IMR-90 (cell line): ENCODE measurements at regions not wholly inside any gene's neighbourhood (a gene's known extent, or its start where the extent isn't known, plus 50 kb on each side); places are given as distances from the start of the nearest gene placed in this dataset.

Experiments used
- ATAC-seq: fragments of 200-7000 bp; cut with Tn5 transposase; 2 replicates; pipeline ENCODE4 v1.9.1; 2020; ENCODE audit warnings: low read depth, mild to moderate bottlenecking, moderate library complexity
- BruUV-seq: library from RNA; stranded (reverse); fragments of 400-500 nt; replicated peaks from 2 replicates; lab custom pipeline; 2021; lab: Mats Ljungman, UMichigan
- CTCF ChIA-PET: fragments of 300-600 bp; formaldehyde crosslinking; extraction: SDS; loops from one replicate; lab custom pipeline; 2021; ENCODE audit warnings: antibody characterized with exemption; lab: Yijun Ruan, JAX
- POLR2A ChIA-PET: fragments of 300-600 bp; sonication (Branson Sonifier 250); formaldehyde crosslinking; loops from one replicate; lab custom pipeline; 2022; ENCODE audit warnings: antibody characterized with exemption; ENCODE audit not compliant: unreplicated experiment; lab: Charles Lee
- DNase-seq: peaks from one replicate; pipeline ENCODE4 v3.0.0; 2013
- H2AFZ ChIP-seq: replicated peaks from 2 replicates; pipeline ENCODE3; 2013; ENCODE audit warnings: low read length, mild to moderate bottlenecking; ENCODE audit not compliant: poor library complexity
- H2AK5ac ChIP-seq: 2 replicates; pipeline ENCODE4 v1.6.1; 2013; ENCODE audit warnings: low read depth, low read length, inconsistent platforms
- H2AK9ac ChIP-seq: replicated peaks from 2 replicates; pipeline ENCODE3; 2013; ENCODE audit warnings: mild to moderate bottlenecking, low read depth, low read length, moderate library complexity; ENCODE audit not compliant: poor library complexity
- H2BK120ac ChIP-seq: 2 replicates; pipeline ENCODE4 v1.6.1; 2013; ENCODE audit warnings: low read depth, low read length, inconsistent platforms
- H2BK15ac ChIP-seq: 3 replicates; pipeline ENCODE4 v1.6.1; 2013; ENCODE audit warnings: low read depth, low read length, inconsistent platforms
- H2BK20ac ChIP-seq: 2 replicates; pipeline ENCODE4 v1.6.1; 2013; ENCODE audit warnings: low read depth, mild to moderate bottlenecking, inconsistent platforms, low read length, moderate library complexity
- H2BK5ac ChIP-seq: 2 replicates; pipeline ENCODE4 v1.6.1; 2013; ENCODE audit warnings: mild to moderate bottlenecking, low read depth, low read length, inconsistent platforms; ENCODE audit not compliant: poor library complexity, severe bottlenecking
- H3K14ac ChIP-seq: replicated peaks from 2 replicates; pipeline ENCODE4 v1.6.1; 2013; ENCODE audit warnings: low read depth, low read length, inconsistent platforms
- H3K18ac ChIP-seq: 2 replicates; pipeline ENCODE4 v1.6.1; 2013; ENCODE audit warnings: low read depth, low read length, control low read depth
- H3K23ac ChIP-seq: 2 replicates; pipeline ENCODE4 v1.6.1; 2013; ENCODE audit warnings: low read depth, low read length, inconsistent platforms
- H3K27ac ChIP-seq: 2 replicates; pipeline ENCODE4 v1.5.1; 2013; ENCODE audit warnings: mild to moderate bottlenecking, control low read depth, low read length; ENCODE audit not compliant: insufficient read depth
- H3K27me3 ChIP-seq: 2 replicates; pipeline ENCODE4 v1.6.1; 2013; ENCODE audit warnings: low read length; ENCODE audit not compliant: control insufficient read depth, insufficient read depth
- H3K36me3 ChIP-seq: 2 replicates; pipeline ENCODE4 v1.6.1; 2013; ENCODE audit warnings: low read length, mixed read lengths; ENCODE audit not compliant: control insufficient read depth, insufficient read depth
- H3K4ac ChIP-seq: 2 replicates; pipeline ENCODE4 v1.6.1; 2013; ENCODE audit warnings: low read depth, low read length, inconsistent platforms
- H3K4me1 ChIP-seq: 2 replicates; pipeline ENCODE4 v1.6.1; 2013; ENCODE audit warnings: low read length, mixed read lengths; ENCODE audit not compliant: control insufficient read depth, insufficient read depth
- H3K4me2 ChIP-seq: 2 replicates; pipeline ENCODE4 v1.6.1; 2013; ENCODE audit warnings: low read depth, mild to moderate bottlenecking, control low read depth, low read length, moderate library complexity
- H3K4me3 ChIP-seq: 2 replicates; pipeline ENCODE4 v1.5.1; 2013; ENCODE audit warnings: low read depth, mild to moderate bottlenecking, control low read depth, low read length, moderate library complexity; ENCODE audit not compliant: insufficient read depth
- H3K56ac ChIP-seq: 2 replicates; pipeline ENCODE4 v1.6.1; 2013; ENCODE audit warnings: low read length, inconsistent platforms; ENCODE audit not compliant: insufficient read depth; ENCODE audit errors: extremely low read depth
- H3K79me1 ChIP-seq, 2 experiments: 2 replicates each; pipeline ENCODE4 v1.6.1; 2013; ENCODE audit warnings: low read length in 2 of 2, inconsistent platforms in 1 of 2, low read depth in 1 of 2
- H3K9ac ChIP-seq: 2 replicates; pipeline ENCODE4 v1.6.1; 2013; ENCODE audit warnings: low read depth, low read length, control low read depth
- H3K9me1 ChIP-seq: 2 replicates; pipeline ENCODE4 v1.6.1; 2013; ENCODE audit warnings: low read length, inconsistent platforms; ENCODE audit not compliant: insufficient read depth
- H3K9me3 ChIP-seq: 2 replicates; pipeline ENCODE4 v1.6.1; 2013; ENCODE audit warnings: low read length; ENCODE audit not compliant: control insufficient read depth, insufficient read depth
- H4K20me1 ChIP-seq: 2 replicates; pipeline ENCODE4 v1.6.1; 2013; ENCODE audit warnings: low read length, inconsistent platforms; ENCODE audit not compliant: insufficient read depth
- H4K5ac ChIP-seq: 2 replicates; pipeline ENCODE4 v1.6.1; 2013; ENCODE audit warnings: mild to moderate bottlenecking, low read depth, low read length, control low read depth
- H4K8ac ChIP-seq, 2 experiments: 2 replicates each; pipeline ENCODE4 v1.6.1; 2013; ENCODE audit warnings: low read depth in 2 of 2, low read length in 2 of 2, control low read depth in 1 of 2, inconsistent platforms in 1 of 2
- H4K91ac ChIP-seq: 2 replicates; pipeline ENCODE4 v1.6.1; 2013; ENCODE audit warnings: low read depth, low read length, inconsistent platforms; ENCODE audit not compliant: insufficient read depth
- BHLHE40 ChIP-seq: fragments of 150-350 bp; IDR thresholded peaks from 2 replicates; pipeline ENCODE4 v1.6.1; 2016; ENCODE audit warnings: mild to moderate bottlenecking, low read depth, low read length
- CEBPB ChIP-seq: IDR thresholded peaks from 2 replicates; pipeline ENCODE4 v1.6.1; 2012; ENCODE audit warnings: low read depth, low read length, improper control_type of control experiment
- CHD1 ChIP-seq: IDR thresholded peaks from 2 replicates; pipeline ENCODE4 v1.6.1; 2012; ENCODE audit warnings: low read depth, low read length, improper control_type of control experiment
- CTCF ChIP-seq: conservative IDR thresholded peaks from 2 replicates; pipeline ENCODE4 v1.5.1; 2012; ENCODE audit warnings: mild to moderate bottlenecking, low read depth, low read length, improper control_type of control experiment
- FOS ChIP-seq: fragments of 150-350 bp; IDR thresholded peaks from 2 replicates; pipeline ENCODE4 v1.6.1; 2016; ENCODE audit warnings: low read depth, low read length
- MAFK ChIP-seq: IDR thresholded peaks from 2 replicates; pipeline ENCODE4 v1.6.1; 2012; ENCODE audit warnings: low read depth, low read length, improper control_type of control experiment
- MXI1 ChIP-seq: IDR thresholded peaks from 2 replicates; pipeline ENCODE4 v1.6.1; 2012; ENCODE audit warnings: low read depth, mild to moderate bottlenecking, low read length, moderate library complexity, borderline replicate concordance
- NFE2L2 ChIP-seq: fragments of 150-350 bp; IDR thresholded peaks from 2 replicates; pipeline ENCODE4 v1.6.1; 2016; ENCODE audit warnings: low read depth, mild to moderate bottlenecking, low read length
- POLR2A ChIP-seq: IDR thresholded peaks from 2 replicates; pipeline ENCODE4 v1.6.1; 2012; ENCODE audit warnings: mild to moderate bottlenecking, low read depth, low read length
- RCOR1 ChIP-seq: IDR thresholded peaks from 2 replicates; pipeline ENCODE4 v1.6.1; 2012; ENCODE audit warnings: mild to moderate bottlenecking, low read length, improper control_type of control experiment; ENCODE audit not compliant: insufficient replicate concordance
- RFX5 ChIP-seq: IDR thresholded peaks from 2 replicates; pipeline ENCODE4 v1.8.0; 2012; ENCODE audit warnings: low read depth, mild to moderate bottlenecking, low read length, moderate library complexity
- USF2 ChIP-seq: fragments of 150-350 bp; IDR thresholded peaks from 2 replicates; pipeline ENCODE4 v1.6.1; 2017; ENCODE audit warnings: mild to moderate bottlenecking, antibody characterized with exemption, low read length, low read depth
- WGBS, 2 experiments: methylation state at CpG; one replicate each; pipeline versions ENCODE4 v1.1.5 to v1.1.7; 2013; ENCODE audit warnings: missing lambda C conversion rate in 2 of 2; ENCODE audit not compliant: insufficient read length in 1 of 2; ENCODE audit errors: extremely low coverage in 2 of 2; 5-methylcytosine and 5-hydroxymethylcytosine counted together
- dilution Hi-C: fragments of 300-500 bp; cut with HindIII; formaldehyde crosslinking; loops from one replicate; pipeline ENCODE4 v1.14.3; 2018; ENCODE audit warnings: low sequenced_read_pairs; ENCODE audit not compliant: unreplicated experiment
- in situ Hi-C: fragments of 300-500 bp; cut with MboI; formaldehyde crosslinking; loops from 3 replicates; pipeline ENCODE4 v1.14.3; 2019; ENCODE audit warnings: low sequenced_read_pairs, inconsistent platforms, mixed read lengths
- intact Hi-C: fragments of 100-400 bp; cut with micrococcal nuclease; formaldehyde crosslinking; loops from 2 replicates; pipeline ENCODE4 v1.10.0; 2022

- ChIA-PET CTCF (interaction anchor here (1.0 kb wide), 1 partner anchor 299 kb away, joined by 3 read pairs; no protein-coding TSS in a partner anchor), POLR2A (no interaction called here)
- intact Hi-C loops: no loop called here
- BruUV-seq: no TSS peak
- Histone ChIP-seq H2AK9ac (no peak overlapping the region), H2BK5ac (no peak overlapping the region), H3K4ac (no peak overlapping the region), H3K4me1 (no peaks in the 10 kb centered on the region; the same call in 1 of the 2 replicates), H3K36me3 (no peaks in the 10 kb centered on the region), H2BK20ac (no peak overlapping the region), H3K9me1 (no peaks in the 10 kb centered on the region), H2AFZ (no peak overlapping the region), H4K91ac (no peak overlapping the region), H4K20me1 (no peaks in the 10 kb centered on the region), H3K9me3 (no peaks in the 10 kb centered on the region), H4K8ac (no peak overlapping the region), H3K4me3 (no peak overlapping the region), H2AK5ac (no peak overlapping the region), H2BK15ac (no peak overlapping the region), H3K79me1 (no peaks in the 10 kb centered on the region), H3K18ac (no peak overlapping the region), H3K27ac (no peak overlapping the region), H4K5ac (no peak overlapping the region), H3K9ac (no peak overlapping the region), H3K14ac (no peak overlapping the region), H2BK120ac (no peak overlapping the region), H3K27me3 (no peaks in the 10 kb centered on the region), H3K56ac (no peak overlapping the region), H3K4me2 (no peak overlapping the region), H3K23ac (no peak overlapping the region)
- dilution Hi-C loops: no loop called here
- in situ Hi-C loops: no loop called here
- no CpG with 5 or more reads among the region's 3 CpGs for WGBS, 2 experiments
- no peak for DNase-seq
- ATAC-seq: no peak
- TF ChIP-seq NFE2L2: no peak
- TF ChIP-seq CTCF: no peak
- TF ChIP-seq CHD1: no peak
- no peak for TF ChIP-seq MXI1
- no peak for TF ChIP-seq USF2
- no peak for TF ChIP-seq POLR2A
- TF ChIP-seq RCOR1: no peak
- TF ChIP-seq RFX5: no peak
- TF ChIP-seq CEBPB: no peak
- no peak for TF ChIP-seq BHLHE40
- no peak for TF ChIP-seq MAFK
- TF ChIP-seq FOS: no peak
Measured at GRCh38 chr3:64829331-64829730, 141.5 kb upstream of the ADAMTS9 start.
